Naive thymus-derived CD4-positive, alpha-beta T cell (primary cell): ENCODE measurements at regions not wholly inside any gene's neighbourhood (a gene's known extent, or its start where the extent isn't known, plus 50 kb on each side); places are given as distances from the start of the nearest gene placed in this dataset.

Experiments
- ATAC-seq: fragments of 150-1000 bp; cut with Tn5 transposase; 2 replicates; pipeline ENCODE4 v1.10.0; 2021; ENCODE audit warnings: mild to moderate bottlenecking, moderate library complexity
- CTCF ChIA-PET: fragments of 350-600 bp; sonication (Branson Sonifier 250); formaldehyde crosslinking; loops from one replicate; lab custom pipeline; 2021; ENCODE audit warnings: antibody characterized with exemption; lab: Charles Lee
- POLR2A ChIA-PET: fragments of 350-600 bp; sonication (Branson Sonifier 250); formaldehyde crosslinking; loops from one replicate; lab custom pipeline; 2021; ENCODE audit warnings: antibody characterized with exemption, inconsistent platforms; lab: Charles Lee
- DNase-seq, 9 donors: peaks; one replicate each; pipeline versions ENCODE4 v3.0.0 to v3.0.0-alpha.2; 2020 to 2022; ENCODE audit warnings: mixed read lengths in 1 of 9
- H3K27ac ChIP-seq: one replicate; pipeline ENCODE4 v1.7.0; 2013; ENCODE audit warnings: mild to moderate bottlenecking, low read depth, low read length, moderate library complexity
- H3K27me3 ChIP-seq, 2 donors: one replicate each; pipeline ENCODE4 v1.7.0; 2013; ENCODE audit warnings: low read length in 2 of 2, mild to moderate bottlenecking in 2 of 2, moderate library complexity in 2 of 2; ENCODE audit not compliant: control insufficient read depth in 2 of 2, insufficient read depth in 2 of 2
- H3K36me3 ChIP-seq, 3 experiments: 1 replicate in 2 of 3; 2 replicates in 1 of 3; pipeline ENCODE4 v1.7.0; 2013; ENCODE audit warnings: low read length in 3 of 3, mild to moderate bottlenecking in 3 of 3, moderate library complexity in 1 of 3; ENCODE audit not compliant: insufficient read depth in 3 of 3, control insufficient read depth in 2 of 3
- H3K4me1 ChIP-seq, 2 donors: one replicate each; pipeline ENCODE4 v1.7.0; 2013; ENCODE audit warnings: low read length in 2 of 2, mild to moderate bottlenecking in 2 of 2, moderate library complexity in 1 of 2; ENCODE audit not compliant: control insufficient read depth in 2 of 2, insufficient read depth in 2 of 2
- H3K4me3 ChIP-seq: 2 replicates; pipeline ENCODE4 v1.7.0; 2013; ENCODE audit warnings: mild to moderate bottlenecking, low read length
- H3K9me3 ChIP-seq, 3 experiments: 1 replicate in 2 of 3; 2 replicates in 1 of 3; pipeline ENCODE4 v1.7.0; 2013; ENCODE audit warnings: low read length in 3 of 3; ENCODE audit not compliant: control insufficient read depth in 2 of 3
- H3K27ac Mint-ChIP-seq, 9 donors: one replicate each; pipeline ENCODE4 v1.8.0; 2020 to 2022; ENCODE audit warnings: mixed read lengths in 9 of 9, mild to moderate bottlenecking in 8 of 9, moderate library complexity in 5 of 9, inconsistent platforms in 2 of 9
- H3K27me3 Mint-ChIP-seq, 5 donors: one replicate each; pipeline ENCODE4 v1.8.0; 2021 to 2022; ENCODE audit warnings: mixed read lengths in 5 of 5, mild to moderate bottlenecking in 1 of 5
- H3K36me3 Mint-ChIP-seq, 5 donors: one replicate each; pipeline ENCODE4 v1.8.0; 2020 to 2022; ENCODE audit warnings: mixed read lengths in 5 of 5, mild to moderate bottlenecking in 3 of 5, inconsistent platforms in 1 of 5
- H3K4me1 Mint-ChIP-seq, 7 donors: one replicate each; pipeline ENCODE4 v1.8.0; 2020 to 2022; ENCODE audit warnings: mixed read lengths in 7 of 7, mild to moderate bottlenecking in 3 of 7, inconsistent platforms in 1 of 7
- H3K4me3 Mint-ChIP-seq, 10 donors: one replicate each; pipeline ENCODE4 v1.8.0; 2020 to 2022; ENCODE audit warnings: mild to moderate bottlenecking in 10 of 10, mixed read lengths in 10 of 10, moderate library complexity in 6 of 10, inconsistent platforms in 2 of 10
- H3K9me3 Mint-ChIP-seq, 11 donors: one replicate each; pipeline ENCODE4 v1.8.0; 2020 to 2022; ENCODE audit warnings: mixed read lengths in 11 of 11, mild to moderate bottlenecking in 4 of 11, inconsistent platforms in 1 of 11, moderate library complexity in 1 of 11
- intact Hi-C, 2 donors: fragments of 100-400 bp; cut with micrococcal nuclease; formaldehyde crosslinking; loops; one replicate each; pipeline ENCODE4 v1.15.1; 2023

DNA sequence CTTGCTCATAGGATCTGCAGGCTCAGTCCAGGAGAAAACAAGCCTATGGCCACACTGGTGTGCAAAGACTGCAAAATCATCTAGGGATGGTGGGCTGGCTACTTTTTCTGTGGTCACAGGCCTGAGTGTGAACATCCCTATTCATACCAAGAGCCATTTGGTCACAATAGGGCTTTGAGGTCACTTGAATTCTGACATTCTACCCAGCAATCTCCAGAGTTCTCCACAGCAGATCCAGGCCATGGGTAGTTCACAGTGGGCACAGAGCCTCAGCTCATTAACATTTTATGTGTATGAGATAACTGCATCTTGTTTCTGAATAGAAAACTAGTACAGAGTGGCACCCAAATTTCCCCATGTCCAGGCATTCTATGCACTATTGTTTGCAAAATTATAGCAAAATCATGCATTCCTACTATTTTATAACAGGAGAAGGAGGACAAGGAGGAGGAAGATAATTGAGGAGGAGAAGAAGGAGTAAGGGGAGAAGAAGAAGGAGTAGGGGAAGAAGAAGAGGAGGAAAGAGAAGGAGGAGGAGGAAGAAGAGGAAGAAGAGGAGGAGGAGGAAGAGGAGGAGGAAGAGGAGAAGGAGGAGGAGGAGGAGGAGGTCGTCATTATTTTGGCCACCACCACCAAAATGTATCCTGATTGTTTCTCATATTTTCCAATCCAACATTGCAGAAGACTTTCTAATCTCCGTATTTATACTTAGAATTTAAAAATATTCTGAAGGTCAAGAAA is 129.0 kb downstream of the SEMA6D start:
- CTCF ChIA-PET, result no interaction called here
- no peaks in the 10 kb centered on the region for H3K36me3 Mint-ChIP-seq
- H3K27ac Mint-ChIP-seq, result no peak overlapping the region

DNA sequence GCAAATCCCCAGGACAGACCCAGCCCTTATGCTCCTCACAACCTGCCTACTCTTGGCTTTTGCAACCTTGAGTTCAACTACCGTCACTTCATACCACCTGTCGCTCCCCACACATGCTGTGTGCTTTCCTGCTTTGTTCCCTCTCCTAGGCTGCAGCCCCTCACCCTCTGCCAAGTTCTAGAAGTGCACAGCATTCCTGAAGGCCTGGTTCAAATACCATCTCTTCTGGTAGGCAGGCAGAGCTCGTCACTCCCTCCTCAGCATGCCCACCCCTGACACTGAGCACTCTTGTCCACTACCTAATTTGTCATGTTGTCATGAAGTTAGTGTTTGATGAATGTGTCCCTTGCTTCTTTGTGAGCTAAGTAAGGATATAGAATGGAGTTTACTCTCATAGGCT is 129.6 kb downstream of the SEMA6D start:
- ATAC-seq (no peak), DNase-seq (no peak)
- no peak overlapping the region for H3K27ac ChIP-seq
- H3K9me3 ChIP-seq, result no peaks in the 10 kb centered on the region
- no peak overlapping the region for H3K4me3 Mint-ChIP-seq
- no peaks in the 10 kb centered on the region for H3K36me3 Mint-ChIP-seq
- POLR2A ChIA-PET, result no interaction called here
- H3K4me1 ChIP-seq, result no peaks in the 10 kb centered on the region
- intact Hi-C loops, result no loop called here
- H3K4me1 Mint-ChIP-seq, result no peaks in the 10 kb centered on the region
- no peaks in the 10 kb centered on the region for H3K27me3 ChIP-seq
- H3K36me3 ChIP-seq, result no peaks in the 10 kb centered on the region
- peaks cover 0 to 13% (median 4%) of the 10 kb centered on the region in 5 donors for H3K27me3 Mint-ChIP-seq
- H3K4me3 ChIP-seq, result no peak overlapping the region
- H3K9me3 Mint-ChIP-seq, result peaks cover 0 to 9% (median 0%) of the 10 kb centered on the region in 11 donors
- no peak overlapping the region for H3K27ac Mint-ChIP-seq
- CTCF ChIA-PET, result no interaction called here

More for the DNA sequence above, 129.0 kb downstream of the SEMA6D start:
- POLR2A ChIA-PET, result no interaction called here
- no peak overlapping the region for H3K4me3 ChIP-seq
- Mint-ChIP-seq H3K4me3 (no peak overlapping the region), H3K4me1 (no peaks in the 10 kb centered on the region), H3K9me3 (peaks cover 0 to 9% (median 0%) of the 10 kb centered on the region in 11 donors), H3K27me3 (peaks cover 0 to 13% (median 4%) of the 10 kb centered on the region in 5 donors)
- no peaks in the 10 kb centered on the region for H3K36me3 ChIP-seq
- H3K27me3 ChIP-seq, result no peaks in the 10 kb centered on the region
- no peaks in the 10 kb centered on the region for H3K4me1 ChIP-seq
- ATAC-seq (no peak), DNase-seq (no peak)
- H3K27ac ChIP-seq, result no peak overlapping the region
- no peaks in the 10 kb centered on the region for H3K9me3 ChIP-seq
- intact Hi-C loops, result no loop called here

DNA sequence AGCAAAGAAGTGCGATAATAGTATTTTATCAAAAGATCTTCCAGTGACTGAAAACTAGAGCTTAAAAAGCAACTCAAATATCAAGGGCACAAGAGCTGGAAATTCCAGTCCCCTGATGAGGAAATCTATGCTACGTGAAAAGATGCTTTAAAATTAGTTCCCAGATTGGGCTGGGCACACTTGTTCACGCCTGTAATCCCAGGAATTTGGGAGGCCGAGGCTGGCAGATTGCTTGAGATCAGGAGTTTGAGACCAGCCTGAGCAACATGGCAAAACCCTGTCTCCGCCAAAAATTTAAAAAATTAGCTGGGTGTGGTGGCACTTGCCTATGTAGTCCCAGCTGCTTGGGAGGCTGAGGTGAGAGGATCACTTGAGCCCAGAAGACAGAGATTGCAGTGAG is 138.8 kb downstream of the SEMA6D start:
- POLR2A ChIA-PET, result no interaction called here
- no peak overlapping the region for H3K27ac Mint-ChIP-seq
- ATAC-seq (no peak), DNase-seq (no peak)
- H3K27me3 Mint-ChIP-seq, result peaks cover 0 to 9% (median 0%) of the 10 kb centered on the region in 5 donors
- peaks cover 0 to 4% (median 0%) of the 10 kb centered on the region in 11 donors for H3K9me3 Mint-ChIP-seq
- no peak overlapping the region for H3K27ac ChIP-seq
- no peak overlapping the region for H3K4me3 ChIP-seq
- no peak overlapping the region for H3K4me3 Mint-ChIP-seq
- H3K4me1 Mint-ChIP-seq, result peaks cover 0 to 1% (median 0%) of the 10 kb centered on the region in 7 donors
- H3K4me1 ChIP-seq, result no peaks in the 10 kb centered on the region
- H3K36me3 Mint-ChIP-seq, result no peaks in the 10 kb centered on the region
- intact Hi-C loops, result no loop called here
- H3K36me3 ChIP-seq, result no peaks in the 10 kb centered on the region
- CTCF ChIA-PET, result no interaction called here
- H3K9me3 ChIP-seq, result no peaks in the 10 kb centered on the region
- H3K27me3 ChIP-seq, result no peaks in the 10 kb centered on the region

DNA sequence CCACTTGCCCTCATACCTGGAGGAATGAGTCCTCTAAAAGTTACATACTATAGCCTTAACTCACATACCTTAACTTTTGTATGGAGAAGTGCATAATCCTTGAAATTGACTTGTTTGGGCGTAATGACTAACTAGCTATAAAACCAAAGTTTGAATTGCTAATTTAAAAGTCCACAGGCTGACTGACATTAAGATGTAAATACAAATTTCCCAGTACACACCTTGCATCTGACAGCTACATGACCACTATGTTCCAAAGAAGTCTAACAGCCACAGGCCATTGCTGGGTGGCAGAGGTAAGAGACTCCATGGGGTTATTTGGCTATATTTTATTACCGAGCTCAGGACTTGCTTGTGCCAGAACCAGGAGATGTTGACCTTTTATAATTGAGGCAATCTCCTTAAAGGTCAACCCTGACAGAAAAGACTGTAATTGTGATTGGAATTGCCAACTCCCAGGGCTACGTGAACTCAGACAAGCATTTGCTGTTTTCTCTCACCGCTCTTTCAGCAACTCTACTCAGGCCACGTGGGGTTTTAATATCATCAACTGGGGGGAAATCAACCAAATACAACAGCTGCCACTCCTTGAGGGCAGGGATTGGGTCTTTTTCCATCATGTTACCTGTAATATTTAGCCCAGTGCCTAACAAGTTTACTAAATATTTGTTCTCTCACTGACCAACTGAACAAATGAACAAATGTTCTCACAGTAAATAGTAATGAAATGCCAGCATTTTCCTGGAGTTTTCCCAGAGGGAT is 139.9 kb downstream of the SEMA6D start:
- CTCF ChIA-PET, result no interaction called here
- no peak for DNase-seq
- Mint-ChIP-seq H3K27me3 (peaks cover 0 to 9% (median 0%) of the 10 kb centered on the region in 5 donors), H3K4me1 (peaks cover 0 to 1% (median 0%) of the 10 kb centered on the region in 7 donors), H3K27ac (no peak overlapping the region), H3K4me3 (no peak overlapping the region), H3K9me3 (peaks cover 0 to 4% (median 0%) of the 10 kb centered on the region in 11 donors), H3K36me3 (no peaks in the 10 kb centered on the region)
- Histone ChIP-seq H3K27me3 (no peaks in the 10 kb centered on the region), H3K4me1 (no peaks in the 10 kb centered on the region), H3K4me3 (no peak overlapping the region), H3K9me3 (no peaks in the 10 kb centered on the region), H3K27ac (no peak overlapping the region), H3K36me3 (no peaks in the 10 kb centered on the region)
- ATAC-seq, result no peak
- intact Hi-C loops, result no loop called here
- POLR2A ChIA-PET, result no interaction called here

DNA sequence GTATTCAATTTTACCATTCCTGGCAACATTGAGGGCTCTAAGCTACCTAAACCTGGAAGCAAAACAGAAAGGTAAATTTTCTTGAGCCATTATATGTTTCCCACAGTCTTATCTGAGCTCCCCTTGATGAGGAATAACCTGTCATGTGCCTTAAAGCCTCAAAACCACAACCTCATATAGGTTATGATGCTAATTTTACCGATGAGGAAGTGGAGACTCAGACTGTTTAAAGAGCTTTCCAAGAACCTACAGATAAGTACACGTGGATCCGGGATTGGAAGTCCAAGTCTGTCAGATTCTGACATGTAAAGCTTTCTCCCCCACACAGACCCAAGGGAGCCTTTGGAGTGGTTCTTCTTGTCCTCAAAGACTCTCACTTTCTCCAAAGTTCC is 140.5 kb downstream of the SEMA6D start:
- DNase-seq (no peak), ATAC-seq (no peak)
- ChIA-PET CTCF (no interaction called here), POLR2A (no interaction called here)
- no peaks in the 10 kb centered on the region for H3K4me1 ChIP-seq
- Mint-ChIP-seq H3K9me3 (peaks cover 0 to 4% (median 0%) of the 10 kb centered on the region in 11 donors), H3K4me3 (no peak overlapping the region), H3K27me3 (peaks cover 0 to 9% (median 0%) of the 10 kb centered on the region in 5 donors), H3K4me1 (peaks cover 0 to 1% (median 0%) of the 10 kb centered on the region in 7 donors), H3K27ac (no peak overlapping the region), H3K36me3 (no peaks in the 10 kb centered on the region)
- no peaks in the 10 kb centered on the region for H3K27me3 ChIP-seq
- no peaks in the 10 kb centered on the region for H3K36me3 ChIP-seq
- H3K4me3 ChIP-seq, result no peak overlapping the region
- no peaks in the 10 kb centered on the region for H3K9me3 ChIP-seq
- intact Hi-C loops, result no loop called here
- no peak overlapping the region for H3K27ac ChIP-seq

DNA sequence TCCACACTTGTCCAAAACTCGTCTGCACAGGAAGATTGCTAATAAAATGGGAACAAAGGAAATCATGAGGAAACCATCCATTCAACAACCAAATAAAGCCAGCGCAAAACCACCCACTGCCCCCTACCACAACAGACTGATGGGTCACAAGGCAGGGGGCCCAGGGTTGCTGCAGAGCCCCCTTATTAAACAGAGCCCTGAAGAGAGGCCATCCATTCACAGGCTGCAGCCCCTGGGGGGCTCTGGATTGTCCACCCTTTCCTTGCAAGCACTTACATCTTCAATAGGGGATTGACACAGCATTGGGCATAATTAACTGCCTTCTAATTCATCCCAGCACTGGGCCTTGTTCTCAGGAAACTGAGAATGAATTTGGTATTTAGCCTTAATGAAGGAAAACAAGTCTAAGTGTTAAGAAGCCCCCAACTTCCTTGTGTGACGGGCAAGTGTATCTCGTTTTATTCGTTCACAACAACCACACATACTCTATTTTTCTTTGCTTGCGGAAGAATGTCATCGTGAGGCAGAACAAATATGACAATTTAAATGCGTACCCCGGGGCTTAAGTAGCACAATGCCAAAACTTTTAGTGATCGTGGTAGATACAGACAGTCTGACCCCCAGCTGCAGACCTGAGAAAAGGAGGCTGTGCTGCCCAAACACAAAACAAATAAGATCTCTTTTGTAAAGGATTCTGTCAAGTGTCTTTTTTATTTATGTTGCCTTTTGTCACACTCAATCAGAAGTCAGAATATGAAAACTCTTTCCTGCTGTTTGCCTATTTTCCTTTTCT is 144.0 kb downstream of the SEMA6D start:
- Mint-ChIP-seq H3K9me3 (peaks cover 0 to 2% (median 0%) of the 10 kb centered on the region in 11 donors), H3K27ac (no peak overlapping the region), H3K4me1 (no peaks in the 10 kb centered on the region), H3K27me3 (peaks cover 0 to 9% (median 0%) of the 10 kb centered on the region in 5 donors), H3K36me3 (no peaks in the 10 kb centered on the region), H3K4me3 (no peak overlapping the region)
- Histone ChIP-seq H3K27ac (no peak overlapping the region), H3K9me3 (no peaks in the 10 kb centered on the region), H3K36me3 (no peaks in the 10 kb centered on the region), H3K27me3 (no peaks in the 10 kb centered on the region), H3K4me1 (no peaks in the 10 kb centered on the region), H3K4me3 (no peak overlapping the region)
- intact Hi-C loops, result no loop called here
- ATAC-seq (no peak), DNase-seq (no peak)
- ChIA-PET POLR2A (no interaction called here), CTCF (no interaction called here)
